ENCODE measurements at regions not wholly inside any gene's neighbourhood (a gene's known extent, or its start where the extent isn't known, plus 50 kb on each side); places are given as distances from the start of the nearest gene placed in this dataset.

DNA sequence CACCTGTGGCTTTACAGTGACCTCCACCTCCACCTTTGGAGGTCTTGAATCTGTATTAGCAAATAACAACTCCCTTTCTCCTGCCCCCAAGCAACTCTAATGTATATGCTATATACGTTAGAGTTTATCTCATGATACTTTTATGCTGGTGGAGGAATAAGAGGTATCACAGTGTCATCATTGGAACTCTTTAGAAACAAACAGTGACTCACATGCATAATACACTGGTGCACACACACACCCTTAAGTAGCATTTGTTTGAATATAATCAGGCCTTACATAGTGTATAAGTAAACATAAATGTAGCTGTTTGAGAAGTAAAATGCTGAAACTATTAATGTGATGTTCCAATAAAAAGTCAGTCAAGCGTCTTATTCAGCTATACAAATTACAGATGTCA is 280.2 kb upstream of the C2CD4B start:
- DNase-seq: no peak

- DNase-seq: no peak
Observed at GRCh38 chr15:62446984-62447383, 281.9 kb upstream of the C2CD4B start.

- DNase-seq: no peak
Observed at GRCh38 chr15:62447742-62448141, 282.7 kb upstream of the C2CD4B start.

DNA sequence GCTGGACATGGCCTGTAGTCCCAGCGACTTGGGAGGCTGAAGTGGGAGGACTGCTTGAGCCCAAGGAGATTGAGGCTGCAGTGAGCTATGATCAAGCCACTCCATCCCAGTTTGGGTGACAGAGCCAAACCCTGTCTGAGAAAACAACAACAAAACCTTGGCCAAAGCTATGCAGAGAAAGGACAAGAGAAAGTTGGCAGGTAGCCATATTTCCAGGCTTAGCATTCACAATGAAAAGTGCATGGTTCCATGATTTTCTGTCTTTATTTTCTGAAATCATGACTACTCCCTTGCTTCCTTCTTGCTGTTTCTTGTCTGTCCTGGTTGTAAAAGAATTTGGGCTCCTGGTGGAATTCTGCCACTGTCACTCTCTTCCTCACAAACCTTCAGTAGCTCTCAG is 284.6 kb upstream of the C2CD4B start:
- DNase-seq: no peak

GRCh38 chr15:62450061-62450460 is 285.0 kb upstream of the C2CD4B start:
- no peak for DNase-seq

DNA sequence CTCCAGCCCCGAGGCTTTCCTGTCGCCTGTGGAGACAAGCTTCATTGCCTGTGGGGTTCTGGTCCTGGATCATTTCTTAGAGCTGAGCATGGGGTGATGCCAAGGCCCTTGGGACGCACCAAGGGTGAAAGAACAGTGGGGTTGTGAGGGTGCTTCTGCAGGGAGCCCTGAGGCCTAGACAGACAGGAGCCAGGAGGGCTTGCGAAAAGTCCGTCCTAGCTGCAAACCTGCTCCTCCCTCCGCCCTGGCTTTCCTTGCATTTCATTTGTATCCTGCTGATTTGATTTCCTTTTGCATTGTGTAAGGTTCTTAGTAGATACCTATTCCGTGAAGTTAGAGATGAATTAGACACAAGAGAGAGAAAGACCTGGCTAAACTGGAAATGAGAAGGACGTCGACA is 286.9 kb upstream of the C2CD4B start:
- no peak for DNase-seq

GRCh38 chr15:62452667-62453066 is 287.6 kb upstream of the C2CD4B start:
- DNase-seq: no peak

- DNase-seq: no peak
Observed at GRCh38 chr15:62453375-62453774, 288.3 kb upstream of the C2CD4B start.

GRCh38 chr15:62453981-62454380 is 288.9 kb upstream of the C2CD4B start:
- DNase-seq: no peak

GRCh38 chr15:62454567-62455172 is 289.6 kb upstream of the C2CD4B start:
- no peak for DNase-seq

DNA sequence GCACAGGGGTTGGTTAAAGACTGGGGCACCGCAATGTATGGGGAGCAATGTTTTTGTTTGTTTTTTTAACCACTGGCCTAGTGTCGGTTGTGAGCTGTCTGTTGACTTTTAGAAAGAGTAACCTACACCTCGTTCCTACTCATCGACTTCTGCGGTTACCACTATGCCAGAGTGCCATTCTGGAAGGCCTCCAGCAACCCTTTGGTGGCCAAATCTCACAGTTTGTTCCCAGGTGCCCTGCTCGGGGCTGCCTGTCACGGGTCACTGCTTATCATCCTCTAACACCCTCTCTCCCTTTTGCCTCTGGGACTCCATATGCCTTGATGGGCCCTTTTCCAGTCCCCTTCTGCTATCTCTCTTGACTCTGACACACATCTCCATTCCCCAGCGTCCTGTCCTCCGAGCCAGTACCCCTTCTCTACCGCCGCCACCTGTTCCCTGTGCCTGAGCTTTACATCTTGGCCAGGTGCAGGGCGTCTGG is 290.4 kb upstream of the C2CD4B start:
- no peak for DNase-seq

DNA sequence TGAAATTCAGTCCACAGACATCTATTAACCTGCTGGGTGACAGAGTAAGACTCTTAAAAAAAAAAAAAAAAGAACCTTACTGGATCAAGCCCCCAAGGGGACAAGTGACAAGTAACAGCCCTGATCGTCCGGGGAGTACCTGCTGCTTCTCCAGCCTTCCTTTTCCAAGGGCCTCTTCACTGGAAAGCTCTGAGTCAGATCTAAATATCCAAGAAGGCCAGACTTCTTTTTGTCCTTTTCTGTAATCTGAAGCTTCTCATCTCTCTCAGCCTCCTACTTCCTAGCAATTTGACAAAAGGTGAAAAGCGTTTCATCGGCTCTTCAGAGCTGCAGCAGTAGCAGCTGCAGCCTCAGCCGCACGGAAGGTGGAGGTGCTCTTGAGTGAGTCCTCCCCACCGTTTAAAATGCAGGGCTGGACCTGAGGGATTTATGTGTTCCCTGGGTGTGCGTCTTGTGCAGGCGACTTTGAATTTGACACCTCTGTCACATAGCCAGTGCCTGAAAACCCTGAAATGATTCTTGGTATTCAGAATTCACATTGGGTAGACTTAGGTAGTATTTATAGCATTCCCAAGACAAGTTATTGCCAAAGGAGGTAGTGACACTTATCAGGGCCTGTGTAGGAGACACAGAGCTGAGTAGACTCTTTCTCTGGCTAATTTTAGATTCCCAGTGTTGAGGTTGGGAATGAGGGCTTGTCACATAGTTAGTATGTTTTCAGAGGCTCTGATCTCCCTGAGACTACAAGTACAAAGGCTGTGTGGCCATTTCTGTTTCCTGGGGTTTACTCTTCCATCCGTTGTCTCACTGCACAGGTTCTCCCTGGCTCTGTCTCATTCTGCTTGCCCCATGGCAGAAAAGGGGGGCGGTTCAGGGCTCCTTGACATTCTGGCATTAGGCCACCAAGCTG is 291.2 kb upstream of the C2CD4B start:
- DNase-seq: no peak

- no peak for DNase-seq
Observed at GRCh38 chr15:62457100-62457499, 292.0 kb upstream of the C2CD4B start.

- DNase-seq: no peak
Observed at GRCh38 chr15:62459875-62460274, 294.8 kb upstream of the C2CD4B start.

DNA sequence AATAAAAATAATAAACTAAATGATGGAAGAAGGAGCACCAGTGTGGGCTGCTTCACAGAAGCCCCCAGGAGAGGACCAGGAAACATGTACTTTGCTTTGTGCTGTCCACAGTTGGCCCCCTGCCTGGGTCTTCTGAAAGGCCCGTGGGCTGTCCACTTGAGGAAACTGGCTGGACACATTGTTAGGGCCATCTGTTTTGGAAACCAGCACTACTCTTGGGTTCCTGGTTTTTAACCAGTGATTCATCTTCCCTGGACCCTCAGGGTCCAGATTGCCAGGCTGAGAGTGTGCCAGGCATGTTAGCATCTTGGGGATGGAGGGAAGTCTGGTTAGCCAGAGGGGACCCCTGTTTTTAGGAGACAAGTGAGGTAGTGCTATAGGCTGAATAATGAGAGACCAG is 297.2 kb upstream of the C2CD4B start:
- no peak for DNase-seq

- no peak for DNase-seq
Observed at GRCh38 chr15:62462721-62463120, 297.6 kb upstream of the C2CD4B start.

DNA sequence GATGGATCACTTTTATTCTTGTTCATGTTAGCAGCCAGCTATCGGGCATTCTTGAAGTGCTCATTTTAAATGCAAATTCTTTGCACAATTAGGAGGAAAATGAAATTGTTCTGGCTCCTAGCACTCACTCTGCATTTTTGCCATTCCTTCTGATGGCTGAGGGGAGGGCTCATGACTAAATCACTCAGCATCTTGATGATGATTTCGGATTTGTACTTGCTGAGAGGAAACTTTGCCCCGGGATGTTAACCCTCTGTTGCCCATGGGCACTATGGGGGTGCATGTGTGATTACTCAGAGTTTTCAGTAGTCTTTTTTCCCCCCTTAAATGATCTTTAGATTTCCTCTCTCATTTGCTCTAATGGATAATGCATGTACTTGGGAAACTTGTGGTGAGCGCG is 299.6 kb upstream of the C2CD4B start:
- no peak for DNase-seq

GRCh38 chr15:62465173-62465572 is 300.1 kb upstream of the C2CD4B start:
- DNase-seq: no peak

DNA sequence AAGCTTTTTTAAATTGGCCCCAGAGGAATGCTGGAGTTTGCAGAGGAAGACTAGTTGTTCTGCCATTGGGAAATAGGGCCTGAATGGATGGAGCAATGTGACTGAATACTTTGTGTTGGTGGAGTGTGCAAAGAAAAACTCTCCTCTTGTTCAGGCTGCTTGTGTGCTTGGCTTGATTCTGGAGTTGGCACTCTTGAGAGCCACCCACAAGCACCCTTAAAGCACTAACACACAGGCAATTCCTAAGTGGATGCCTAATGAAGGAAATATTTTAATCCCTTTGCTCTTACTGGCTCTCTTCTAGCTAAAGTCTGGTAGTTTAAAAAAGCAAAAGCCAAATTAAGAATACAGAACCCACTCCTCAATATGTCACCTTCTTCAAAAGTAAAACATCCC is 304.4 kb upstream of the C2CD4B start:
- no peak for DNase-seq

DNA sequence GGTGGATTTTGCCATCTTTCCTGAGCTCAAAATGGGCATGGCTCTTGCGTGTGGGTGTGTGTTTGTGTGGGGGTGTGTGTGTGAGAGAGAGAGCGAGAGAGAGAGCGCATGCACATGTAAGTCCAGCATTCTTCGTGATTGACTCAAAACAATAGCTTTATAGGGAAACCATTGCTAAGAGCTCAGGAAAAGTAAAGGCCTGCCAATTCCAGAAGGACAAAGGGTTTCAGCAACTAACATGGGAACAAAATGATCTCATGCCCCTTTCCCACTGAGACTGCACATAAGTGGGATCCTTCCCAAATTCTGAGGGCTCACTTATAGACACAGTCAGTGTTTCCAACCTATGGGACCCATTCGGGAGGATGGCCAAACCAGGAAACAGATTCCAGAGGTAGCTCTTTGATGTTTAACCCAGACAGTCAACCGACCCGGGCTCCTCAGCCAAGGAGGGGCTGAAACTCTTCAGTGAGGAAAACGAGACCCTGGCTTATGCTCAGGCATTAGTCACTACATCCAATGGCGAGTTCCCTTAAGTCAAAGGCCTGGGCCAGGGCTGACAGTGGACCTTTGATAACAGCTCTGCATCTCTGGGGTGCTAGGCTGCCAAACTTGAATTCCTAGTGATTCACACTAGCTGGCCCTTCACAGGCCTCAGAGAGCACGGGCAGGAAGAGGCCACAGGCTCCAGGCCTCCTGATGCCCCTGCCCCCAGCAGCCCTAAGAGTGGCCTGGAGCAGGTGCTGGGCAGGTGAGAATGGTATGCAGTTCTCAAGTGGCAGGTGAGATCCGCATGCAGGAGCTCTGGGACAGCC is 305.0 kb upstream of the C2CD4B start:
- DNase-seq: no peak

DNA sequence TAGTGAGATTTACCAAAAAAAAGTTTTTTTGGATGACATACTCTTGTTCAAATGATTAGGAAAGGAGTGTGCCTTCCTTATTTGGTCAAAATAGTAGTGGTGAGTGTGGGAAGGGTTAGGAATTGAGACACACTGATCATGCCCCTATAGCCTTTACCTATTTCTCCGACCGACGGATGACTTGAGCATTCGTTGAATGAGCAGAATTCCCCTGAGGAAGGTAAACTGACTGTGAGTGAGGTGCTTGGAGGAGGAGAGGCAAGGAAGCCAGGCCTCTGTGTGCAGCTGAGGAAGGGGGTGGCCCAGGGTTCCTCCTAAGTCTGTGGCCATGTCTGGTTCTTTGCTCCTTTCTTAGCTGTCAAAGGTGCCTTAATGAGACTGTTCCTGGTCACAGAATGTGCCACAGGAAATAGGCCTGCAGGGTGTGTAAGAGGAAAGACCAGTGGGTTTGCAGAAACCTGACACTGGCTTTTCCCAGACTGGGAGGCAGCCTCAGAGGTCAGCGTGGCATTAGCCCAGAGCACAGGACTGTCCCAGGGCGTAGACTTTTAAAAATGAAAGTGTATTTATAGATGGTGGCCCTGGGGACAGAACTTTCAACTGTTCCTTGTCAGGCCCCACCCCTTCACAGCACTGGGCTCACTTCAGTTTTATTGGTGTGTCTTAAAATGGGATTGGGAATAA is 307.7 kb upstream of the C2CD4B start:
- no peak for DNase-seq

GRCh38 chr15:62474021-62474770 is 309.1 kb upstream of the C2CD4B start:
- DNase-seq: no peak

Data from activated naive CD4-positive, alpha-beta T cell (primary cell).